ENCODE measurements at regions not wholly inside any gene's neighbourhood (a gene's known extent, or its start where the extent isn't known, plus 50 kb on each side); places are given as distances from the start of the nearest gene placed in this dataset.

DNA sequence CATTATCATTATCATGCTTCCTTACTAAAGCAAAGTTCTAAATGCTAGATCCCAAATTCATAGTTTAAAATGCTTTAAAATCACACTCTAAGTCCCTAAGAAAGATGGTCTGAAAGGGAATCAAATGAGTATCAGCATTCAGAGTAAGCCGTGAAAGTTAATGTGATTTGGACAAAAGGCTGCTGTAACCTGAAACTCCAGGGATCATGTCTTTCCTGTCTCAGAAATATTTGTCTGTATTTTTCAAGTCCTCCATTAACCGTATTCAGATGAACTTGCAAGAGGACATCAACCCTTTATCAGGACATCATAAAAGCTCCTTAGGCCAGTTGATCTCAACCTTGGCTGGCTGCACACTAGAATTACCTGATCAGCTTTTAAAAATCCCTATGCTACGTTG is 324.3 kb upstream of the PKDCC start:
- WGBS, 3 donors: 41 to 85% (median 85%) methylated on average over 3 of the region's 3 CpGs
- H3K27ac ChIP-seq (ENCODE audit: low read depth, low read length): no peak overlapping the region

DNA sequence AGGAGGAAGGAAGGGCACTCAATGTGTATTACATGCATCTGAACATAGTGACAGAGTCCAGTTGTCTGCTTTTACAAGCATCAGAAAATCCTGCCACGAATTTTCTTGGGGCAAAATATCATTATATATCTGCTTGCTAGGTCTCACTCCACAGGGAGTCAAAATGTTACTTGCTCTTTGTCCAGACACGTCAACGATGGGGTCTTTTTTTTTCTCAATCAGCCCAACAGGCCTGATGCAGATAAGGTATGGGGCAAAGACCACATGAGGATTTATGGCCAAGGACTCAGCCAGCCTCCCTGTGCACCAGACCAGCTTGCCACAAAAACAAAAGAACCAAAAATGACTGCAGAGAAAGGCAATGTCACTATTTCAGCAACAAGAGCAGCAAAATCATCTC is 323.4 kb upstream of the PKDCC start:
- WGBS, 3 donors: 45 to 46% (median 45%) methylated on average over 3 of the region's 3 CpGs

DNA sequence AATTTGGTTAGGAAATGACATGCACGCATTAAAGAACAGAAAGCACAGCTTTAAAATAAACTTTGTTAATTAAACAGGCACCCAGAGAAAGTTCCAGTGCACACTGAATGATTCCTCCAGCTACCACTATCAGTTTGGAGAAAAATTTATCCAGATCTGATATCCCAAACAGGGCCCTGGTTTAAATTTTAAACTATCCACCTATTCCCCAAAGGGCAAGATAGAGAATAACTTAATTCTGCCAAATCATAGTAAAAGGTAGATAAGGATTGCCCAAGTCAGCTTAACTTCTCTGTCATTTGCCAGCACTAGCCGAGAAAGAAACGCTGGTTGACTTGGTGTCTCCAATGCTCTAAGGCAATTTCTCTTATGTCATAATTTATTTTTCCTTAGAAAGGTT is 321.9 kb upstream of the PKDCC start:
- no peak overlapping the region for H3K27ac ChIP-seq (ENCODE audit: low read depth, low read length)
- WGBS, 3 donors: 77 to 96% (median 81%) methylated on average over 3 of the region's 3 CpGs

More for the DNA sequence above, 323.4 kb upstream of the PKDCC start:
- H3K27ac ChIP-seq (ENCODE audit: low read depth, low read length): no peak overlapping the region

DNA sequence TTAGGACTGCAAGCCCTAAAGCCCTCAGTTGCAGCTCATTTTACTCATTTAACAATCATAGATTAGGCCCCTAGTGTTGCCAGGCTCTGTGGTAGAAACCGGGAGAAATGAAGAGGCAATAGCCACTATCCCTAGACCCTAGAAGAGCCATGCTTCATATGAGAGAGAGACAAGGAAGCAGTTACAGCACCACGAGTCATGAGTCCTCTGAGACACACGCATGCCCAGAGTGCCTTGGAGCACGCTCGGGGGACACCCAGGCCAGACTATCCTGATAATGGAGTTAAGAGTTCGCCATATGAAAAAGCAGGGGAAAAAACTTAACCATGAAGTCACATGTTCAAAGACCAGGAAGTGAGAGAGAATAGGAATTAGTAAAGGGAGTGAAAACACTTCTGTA is 321.5 kb upstream of the PKDCC start:
- 85 to 92% (median 90%) methylated on average over 6 of the region's 6 CpGs for WGBS, 3 donors

DNA sequence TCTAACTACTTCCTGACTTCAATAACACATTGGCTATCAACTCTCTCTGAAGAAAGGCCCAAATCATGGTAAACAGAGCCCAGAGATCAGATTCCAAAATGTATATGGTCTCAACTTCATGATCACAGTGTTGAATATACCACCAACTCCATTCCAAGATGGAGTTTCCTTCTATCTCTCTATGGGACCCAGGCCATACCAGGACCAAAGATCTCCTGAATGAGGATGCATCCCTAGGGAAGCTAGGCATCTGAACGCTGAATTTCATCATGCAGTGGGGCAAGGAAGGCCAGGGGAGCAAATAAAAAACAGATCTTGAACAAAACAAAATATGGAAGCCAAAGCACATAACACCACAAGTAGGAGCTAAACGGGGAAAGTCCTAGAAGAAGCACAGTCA is 320.7 kb upstream of the PKDCC start:
- no peak overlapping the region for H3K27ac ChIP-seq (ENCODE audit: low read depth, low read length)
- 81 to 84% (median 82%) methylated on average over 2 of the region's 2 CpGs for WGBS, 3 donors

More for the DNA sequence above, 321.5 kb upstream of the PKDCC start:
- no peak overlapping the region for H3K27ac ChIP-seq (ENCODE audit: low read depth, low read length)

DNA sequence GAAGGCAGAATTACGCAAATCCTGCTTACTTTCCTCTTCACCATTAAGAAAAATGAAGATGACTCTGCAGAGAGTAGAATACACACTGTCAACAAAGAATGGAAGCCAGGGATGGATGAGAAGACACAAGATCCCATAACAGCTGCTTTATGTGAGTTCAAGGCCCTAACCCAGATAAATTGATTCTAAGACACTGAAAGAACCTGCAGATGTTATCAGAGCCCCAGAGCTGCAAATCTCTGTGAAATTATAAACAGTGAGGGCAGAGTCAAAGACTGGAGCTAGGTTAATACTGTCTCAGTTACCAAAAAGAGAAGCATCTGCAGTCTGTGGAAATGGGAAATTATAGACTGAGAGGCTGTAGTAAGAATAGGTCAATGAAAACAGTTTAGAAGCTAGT is 320.1 kb upstream of the PKDCC start:
- no peak overlapping the region for H3K27ac ChIP-seq (ENCODE audit: low read depth, low read length)
- 0 to 98% (median 35%) methylated on average over 1 of the region's 1 CpG for WGBS, 3 donors

DNA sequence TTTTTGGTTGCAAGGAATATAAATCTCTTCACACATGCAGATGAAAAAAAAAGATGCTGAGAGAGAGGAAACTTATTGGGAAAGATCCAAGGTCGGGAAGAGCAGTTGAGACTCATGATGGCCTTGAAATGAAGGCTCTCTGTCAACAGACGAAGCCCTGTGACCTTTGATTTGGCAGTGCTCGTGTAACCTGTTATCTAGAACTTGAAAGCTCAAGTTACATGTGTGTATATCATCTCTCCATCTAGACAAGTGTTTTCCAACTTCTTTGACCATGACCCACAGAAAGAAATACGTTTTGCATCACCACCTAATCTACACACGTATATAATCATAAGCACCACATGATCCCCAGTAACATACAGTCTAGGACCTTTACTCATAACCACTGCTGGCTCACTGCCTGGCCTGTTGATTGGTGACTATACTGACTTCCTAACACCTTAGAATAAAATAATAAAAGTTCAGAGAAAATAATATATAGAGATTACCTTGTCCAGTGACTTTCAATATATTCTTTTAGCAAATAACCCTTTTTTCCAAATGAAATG is 319.0 kb upstream of the PKDCC start:
- WGBS, 3 donors: 27 to 66% (median 58%) methylated on average over 5 of the region's 5 CpGs
- no peak overlapping the region for H3K27ac ChIP-seq (ENCODE audit: low read depth, low read length)

DNA sequence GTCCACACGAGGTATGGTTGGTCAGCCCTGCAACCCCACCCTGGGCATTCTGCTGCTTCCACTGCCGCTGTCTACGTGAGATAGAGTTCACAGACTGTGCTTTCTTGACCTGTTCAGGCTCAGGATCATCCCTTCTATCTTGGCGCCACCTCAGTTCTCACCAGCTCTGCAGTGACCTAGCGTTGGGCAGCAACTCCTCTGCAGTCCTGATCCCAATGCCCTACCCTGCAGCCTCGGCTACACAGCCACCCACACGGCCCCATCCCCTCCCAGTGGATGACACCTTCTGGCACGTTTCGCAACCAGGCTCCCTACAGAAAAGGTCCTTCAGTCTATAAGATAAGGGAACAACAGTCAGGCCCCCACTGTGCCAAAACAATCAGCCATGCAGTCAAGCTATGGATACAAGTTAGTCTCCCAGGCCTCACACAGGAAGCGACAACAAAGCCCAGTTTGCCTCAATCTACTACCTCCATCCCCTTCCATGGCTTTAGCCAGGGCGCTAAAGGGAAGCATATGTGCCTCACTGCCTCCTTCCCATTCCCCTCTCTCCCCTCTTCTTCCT is 317.9 kb upstream of the PKDCC start:
- WGBS, 3 donors: 68 to 89% (median 71%) methylated on average over 11 of the region's 11 CpGs
- H3K27ac ChIP-seq (ENCODE audit: low read depth, low read length): no peak overlapping the region

DNA sequence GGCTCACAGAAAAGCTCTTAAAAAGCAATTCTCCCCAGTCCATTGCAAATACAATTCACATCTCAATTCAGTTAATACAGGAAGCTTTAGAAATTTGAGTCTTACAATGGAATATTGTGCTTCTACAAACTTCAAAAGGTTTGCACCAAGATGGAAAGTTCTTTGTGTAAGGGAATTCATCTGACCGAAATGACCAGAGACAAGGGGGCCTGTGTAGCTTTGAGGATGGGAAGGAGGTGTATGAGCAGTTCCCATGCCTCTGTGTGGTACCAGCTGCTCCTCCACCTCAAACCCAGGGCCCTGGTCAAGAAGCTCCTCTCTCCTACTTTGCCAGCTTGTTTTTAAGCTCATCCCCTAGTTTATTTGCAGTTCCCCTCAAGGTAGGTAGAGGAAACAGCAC is 312.8 kb upstream of the PKDCC start:
- WGBS, 3 donors: 73 to 93% (median 93%) methylated on average over 1 of the region's 1 CpG
- H3K27ac ChIP-seq (ENCODE audit: low read depth, low read length): no peak overlapping the region

DNA sequence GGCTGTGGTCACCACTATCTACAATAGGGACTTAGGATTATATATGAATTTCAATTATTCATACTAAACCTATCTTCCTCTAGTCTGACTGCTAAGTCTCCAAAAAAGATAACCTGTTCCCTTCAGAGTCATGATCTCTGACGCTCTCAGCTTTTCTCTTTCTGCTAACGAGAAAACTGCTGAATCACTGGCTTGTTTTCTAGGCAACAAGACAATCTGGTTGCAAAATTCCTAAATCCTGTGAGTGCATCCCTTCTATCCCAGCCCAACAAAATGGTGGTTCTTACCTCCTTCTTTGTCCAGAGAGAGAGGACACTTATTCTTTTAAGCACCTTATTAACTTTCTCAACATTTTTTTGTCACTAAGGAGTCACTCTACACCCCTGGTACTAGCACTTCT is 312.3 kb upstream of the PKDCC start:
- H3K27ac ChIP-seq (ENCODE audit: low read depth, low read length): no peak overlapping the region
- WGBS, 3 donors: 21 to 56% (median 32%) methylated on average over 2 of the region's 2 CpGs

DNA sequence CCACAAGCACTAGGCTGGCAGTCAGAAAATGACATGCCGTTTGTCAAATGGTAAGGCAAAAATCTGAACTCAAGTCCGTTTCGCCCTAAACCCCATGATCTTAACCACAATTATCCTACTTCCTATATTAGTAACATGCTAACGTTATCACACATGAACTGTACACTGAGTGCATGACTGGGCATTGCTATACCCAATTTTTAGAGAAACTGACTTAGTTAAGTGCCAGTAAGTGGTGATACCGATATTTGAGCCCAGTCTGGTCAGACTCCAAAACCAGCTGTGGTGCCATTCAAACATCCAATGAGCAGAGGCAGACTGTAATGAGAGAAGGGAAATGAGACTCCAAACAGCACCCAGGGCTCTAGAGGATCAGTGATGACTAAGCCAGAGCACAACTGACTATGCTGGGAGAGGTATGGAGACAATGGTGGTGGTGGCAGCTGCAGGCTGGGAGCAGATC is 311.7 kb upstream of the PKDCC start:
- H3K27ac ChIP-seq (ENCODE audit: low read depth, low read length): no peak overlapping the region
- WGBS, 3 donors: 46 to 72% (median 61%) methylated on average over 5 of the region's 5 CpGs

DNA sequence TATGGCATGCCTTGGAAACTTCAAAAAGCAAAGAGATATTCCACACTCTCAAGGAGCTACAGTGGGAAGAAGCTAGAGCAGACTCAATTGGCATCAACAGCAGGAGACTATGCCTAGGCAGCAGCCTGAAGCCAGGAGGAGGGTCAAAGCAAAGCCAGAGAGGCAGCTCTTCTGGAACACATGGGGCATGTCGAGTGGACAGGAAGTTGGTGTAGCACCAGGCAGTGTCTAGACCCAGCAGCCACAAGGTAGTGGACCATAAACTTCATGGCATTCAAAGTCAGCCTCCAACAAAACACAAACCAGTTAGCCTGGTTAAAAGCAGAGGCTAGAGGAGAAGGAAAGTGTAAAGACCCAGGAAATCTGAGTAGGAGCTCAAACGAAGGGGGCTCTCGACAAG is 311.2 kb upstream of the PKDCC start:
- 33 to 59% (median 53%) methylated on average over 3 of the region's 3 CpGs for WGBS, 3 donors
- no peak overlapping the region for H3K27ac ChIP-seq (ENCODE audit: low read depth, low read length)

DNA sequence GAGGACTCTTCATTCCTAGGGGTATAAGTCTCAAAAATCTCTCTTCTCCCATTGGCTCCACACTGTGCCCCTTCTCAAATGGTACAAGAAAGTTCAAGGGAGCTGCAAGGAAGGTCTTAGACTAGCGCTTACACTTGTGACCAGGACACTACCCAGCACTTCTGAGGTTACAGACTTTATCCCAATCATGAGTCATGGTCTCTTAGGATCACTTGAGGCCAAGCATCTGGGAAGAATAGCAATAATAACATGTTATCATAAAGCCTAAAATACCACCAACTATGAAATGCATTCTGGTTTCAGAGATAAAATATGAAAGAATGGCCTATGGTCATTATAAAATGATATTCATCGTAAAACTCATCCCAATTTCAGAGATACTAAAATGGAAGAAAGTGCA is 309.9 kb upstream of the PKDCC start:
- WGBS, 3 donors: 63 to 85% (median 81%) methylated on average over 2 of the region's 2 CpGs
- no peak overlapping the region for H3K27ac ChIP-seq (ENCODE audit: low read depth, low read length)

DNA sequence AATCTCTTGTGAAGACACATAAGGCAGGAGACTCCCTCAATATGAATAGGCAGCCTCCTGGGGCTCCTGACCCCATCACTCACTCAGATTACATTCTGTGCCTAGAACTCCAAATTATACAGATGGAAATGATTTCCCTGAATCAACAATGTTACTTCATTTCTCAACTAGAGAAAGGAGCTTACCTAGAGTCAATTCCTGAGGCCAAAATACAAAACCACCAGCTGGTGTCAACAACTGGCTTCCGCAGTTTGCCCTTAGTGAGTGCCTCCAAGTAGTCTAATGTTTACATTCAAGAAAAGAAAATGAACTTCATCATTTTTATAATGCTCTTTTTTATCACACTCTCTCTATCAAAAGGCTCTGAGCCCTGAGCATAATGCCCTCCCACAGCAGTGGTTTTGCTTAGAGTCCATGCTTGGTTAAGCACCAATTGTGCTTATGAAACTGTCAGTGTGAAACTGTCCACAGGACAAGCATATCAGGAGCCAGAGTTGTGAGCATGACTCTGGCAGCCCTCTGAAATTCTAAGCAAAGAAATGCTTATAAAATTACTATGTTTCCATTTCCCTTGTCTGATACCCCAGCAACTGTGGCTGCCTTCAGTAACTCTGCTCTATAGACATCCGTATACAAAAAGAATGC is 305.7 kb upstream of the PKDCC start:
- no peak overlapping the region for H3K27ac ChIP-seq (ENCODE audit: low read depth, low read length)
- WGBS, 3 donors: 75 to 86% (median 82%) methylated on average over 2 of the region's 2 CpGs

DNA sequence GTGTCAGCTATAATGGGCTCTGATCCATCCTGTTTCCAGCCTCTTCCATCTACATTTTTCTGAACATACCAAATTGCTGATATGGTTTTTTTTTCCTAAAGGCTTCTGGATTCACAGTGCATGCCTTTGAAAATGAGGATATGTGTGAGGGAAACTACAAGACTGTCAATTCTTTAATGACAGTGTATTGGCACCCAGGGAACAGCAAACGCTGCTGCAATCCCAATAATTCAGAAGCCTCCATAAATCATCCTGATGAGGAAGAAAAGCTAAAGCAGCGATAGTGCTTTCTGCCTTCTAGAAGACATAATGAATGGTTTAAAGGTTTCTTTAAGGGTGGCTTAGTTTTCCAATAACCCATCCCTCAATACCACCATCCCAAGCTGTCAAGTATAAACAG is 304.5 kb upstream of the PKDCC start:
- WGBS, 3 donors: 51 to 67% (median 65%) methylated on average over 2 of the region's 2 CpGs
- H3K27ac ChIP-seq (ENCODE audit: low read depth, low read length): no peak overlapping the region

DNA sequence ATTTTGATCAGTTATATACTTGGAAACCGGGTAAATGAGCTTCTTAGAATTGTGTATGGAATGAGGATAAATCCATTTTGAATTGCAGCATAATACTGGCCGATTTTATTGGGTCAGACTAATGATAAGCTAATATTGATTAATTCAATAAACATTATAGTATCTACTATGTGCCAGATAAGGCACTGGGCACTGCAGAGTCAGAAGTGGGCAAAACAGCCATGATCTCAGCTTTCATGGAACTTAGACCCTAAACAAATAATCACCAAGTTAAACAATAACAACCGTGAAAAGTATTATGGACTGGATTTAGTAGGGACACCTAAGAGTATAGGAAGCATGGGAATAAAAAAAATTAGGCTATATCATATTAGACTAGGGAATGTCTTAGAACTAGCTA is 297.0 kb upstream of the PKDCC start:
- H3K27ac ChIP-seq (ENCODE audit: low read depth, low read length): no peak overlapping the region
- 34 to 88% (median 74%) methylated on average over 3 of the region's 3 CpGs for WGBS, 3 donors

DNA sequence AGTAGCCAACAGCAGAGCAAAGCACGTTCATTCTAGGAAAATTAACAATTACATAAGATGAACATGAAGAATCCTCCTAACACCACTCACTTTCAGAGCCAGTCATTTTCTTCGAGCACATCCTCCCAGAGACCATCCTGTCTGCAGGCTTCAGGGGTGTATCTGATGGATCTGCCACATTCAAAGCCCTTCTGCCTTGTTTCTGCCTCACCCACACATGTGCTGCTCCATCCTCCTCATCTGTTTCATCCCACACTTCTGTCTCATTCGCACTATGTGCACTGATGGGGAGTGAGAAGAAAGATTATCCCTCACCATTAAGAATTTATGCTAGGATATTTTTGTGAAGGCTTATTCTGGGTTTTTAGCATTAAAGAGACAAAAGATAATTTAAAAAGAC is 287.9 kb upstream of the PKDCC start:
- 69 to 74% (median 73%) methylated on average over 3 of the region's 3 CpGs for WGBS, 3 donors

DNA sequence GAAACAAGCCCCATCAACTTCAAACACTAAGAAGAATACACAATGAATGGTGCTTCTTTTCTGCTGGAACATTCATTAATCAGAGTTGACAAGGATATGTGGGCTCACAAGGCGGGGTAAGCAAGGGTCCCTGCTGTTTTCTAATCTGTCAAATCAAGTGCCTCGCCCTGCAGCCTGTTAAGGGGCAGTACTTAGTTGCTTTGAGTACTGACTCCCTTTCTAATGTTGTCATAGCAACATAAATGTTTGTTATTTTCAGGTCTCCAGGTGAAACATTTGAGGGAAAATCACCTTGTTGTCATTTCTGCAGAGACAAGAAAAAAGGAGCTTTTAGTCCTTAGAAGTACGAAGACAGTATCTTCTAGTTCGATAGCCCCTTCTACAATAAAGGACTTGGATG is 284.7 kb upstream of the PKDCC start:
- no peak overlapping the region for H3K27ac ChIP-seq (ENCODE audit: low read depth, low read length)
- 75 to 86% (median 80%) methylated on average over 4 of the region's 4 CpGs for WGBS, 3 donors

More for the DNA sequence above, 287.9 kb upstream of the PKDCC start:
- H3K27ac ChIP-seq (ENCODE audit: low read depth, low read length): no peak overlapping the region

DNA sequence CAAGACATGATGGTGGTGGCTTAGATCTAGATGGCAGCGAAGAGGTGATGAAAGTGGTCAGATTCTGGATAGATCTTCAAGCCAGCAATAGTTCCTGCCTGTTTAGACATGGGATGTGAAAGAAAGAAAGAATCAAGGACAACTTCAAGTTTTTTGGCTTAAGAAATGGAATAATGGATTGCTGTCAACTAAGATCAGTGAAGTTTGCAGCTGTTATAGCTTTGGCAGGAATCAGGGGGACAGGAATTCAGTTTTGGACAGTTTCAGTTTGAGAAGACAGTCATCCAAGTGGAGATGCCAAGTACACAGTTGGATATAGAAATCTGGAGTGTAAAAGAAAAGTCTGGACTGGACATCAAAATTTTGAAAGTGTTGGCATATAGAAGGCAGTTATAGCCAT is 283.7 kb upstream of the PKDCC start:
- WGBS, 3 donors: 92 to 100% (median 96%) methylated on average over 1 of the region's 1 CpG
- H3K27ac ChIP-seq (ENCODE audit: low read depth, low read length): no peak overlapping the region

DNA sequence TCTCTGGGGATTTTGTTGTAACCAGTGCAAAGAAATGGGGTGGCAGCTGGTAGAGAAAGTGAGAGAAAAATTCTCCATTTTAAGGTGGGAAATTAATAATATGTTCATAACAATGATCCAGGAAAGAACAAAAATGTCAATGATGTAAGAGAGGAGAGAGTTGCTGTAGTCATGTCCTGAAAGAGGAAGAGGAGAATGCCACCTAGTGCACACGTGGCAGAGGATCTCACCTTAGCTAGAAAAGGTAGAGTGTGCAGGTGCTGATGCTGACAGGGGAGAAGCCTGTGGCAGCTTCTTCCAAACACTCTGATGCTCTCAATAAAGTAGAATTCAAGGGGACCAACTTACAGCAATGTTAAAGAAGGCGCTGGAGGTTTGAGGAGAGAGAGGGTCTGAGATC is 282.9 kb upstream of the PKDCC start:
- no peak overlapping the region for H3K27ac ChIP-seq (ENCODE audit: low read depth, low read length)
- WGBS, 3 donors: 67 to 82% (median 73%) methylated on average over 2 of the region's 2 CpGs

Data from adipose tissue (tissue), 3 donors.